ENCODE measurements at regions not wholly inside any gene's neighbourhood (a gene's known extent, or its start where the extent isn't known, plus 50 kb on each side); places are given as distances from the start of the nearest gene placed in this dataset.

DNA sequence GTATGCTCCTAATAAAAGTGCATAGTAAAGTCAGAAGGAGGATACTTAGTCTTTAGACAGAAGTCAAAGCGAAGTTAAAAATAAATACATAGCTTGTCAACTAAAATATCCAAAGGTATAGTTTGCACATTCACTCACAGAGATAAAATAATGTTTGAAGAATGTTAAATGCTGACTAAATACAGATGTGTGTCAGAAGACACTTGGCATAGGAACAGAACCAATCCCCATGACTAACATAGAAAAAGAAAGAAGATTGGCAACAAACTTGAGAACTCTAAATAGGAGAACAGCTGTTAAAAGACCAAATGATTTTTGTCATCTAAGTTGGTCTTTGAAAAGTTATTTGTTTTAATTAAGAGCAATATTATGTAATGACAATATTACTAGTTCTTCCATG lies 1172.1 kb upstream of the RAG2 start:
- no peaks in the 10 kb centered on the region for H3K4me1 ChIP-seq (ENCODE audit: control insufficient read depth, insufficient read depth, low read length, poor library complexity, severe bottlenecking)
- no peak overlapping the region for H3K27ac ChIP-seq (ENCODE audit: low read depth, low read length, severe bottlenecking)
- H3K36me3 ChIP-seq (ENCODE audit: control insufficient read depth, insufficient read depth, low read length) = no peaks in the 10 kb centered on the region
- H3K4me3 ChIP-seq (ENCODE audit: extremely low read depth, insufficient read depth, low read length, poor library complexity, severe bottlenecking) = no peak overlapping the region
- H3K9me3 ChIP-seq (ENCODE audit: control insufficient read depth, low read length) = no peaks in the 10 kb centered on the region
- no CpG with 5 or more reads among the region's 1 CpG for WGBS, 2 experiments (ENCODE audit: insufficient coverage in 2 of 2)

GRCh38 chr11:37762079-37762478 lies 1164.0 kb upstream of the RAG2 start:
- Histone ChIP-seq H3K4me3 (ENCODE audit: extremely low read depth, insufficient read depth, low read length, poor library complexity, severe bottlenecking) (no peak overlapping the region), H3K4me1 (ENCODE audit: control insufficient read depth, insufficient read depth, low read length, poor library complexity, severe bottlenecking) (no peaks in the 10 kb centered on the region), H3K27ac (ENCODE audit: low read depth, low read length, severe bottlenecking) (no peak overlapping the region), H3K36me3 (ENCODE audit: control insufficient read depth, insufficient read depth, low read length) (no peaks in the 10 kb centered on the region), H3K9me3 (ENCODE audit: control insufficient read depth, low read length) (no peaks in the 10 kb centered on the region)
- WGBS, 2 experiments (ENCODE audit: insufficient coverage in 2 of 2) = no CpG with 5 or more reads among the region's 3 CpGs

DNA sequence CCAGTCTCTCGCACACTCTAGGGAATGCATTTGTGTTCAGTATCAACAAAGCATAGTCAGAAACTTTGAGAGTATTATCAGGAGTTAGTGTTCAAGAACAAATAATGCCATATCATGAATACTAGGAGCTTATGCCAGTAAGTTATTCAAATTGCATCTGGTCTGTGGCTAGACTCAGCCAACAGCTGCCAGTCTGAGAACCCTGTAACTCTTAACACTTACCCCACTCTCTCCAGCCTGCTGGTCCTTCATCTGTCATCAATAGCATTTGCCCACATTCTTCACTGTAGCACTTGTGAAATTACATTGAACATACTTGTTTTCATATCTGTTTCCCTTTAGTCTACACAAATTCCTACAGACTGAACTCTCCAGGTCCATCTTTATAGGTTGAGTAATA lies 1157.5 kb upstream of the RAG2 start:
- no peaks in the 10 kb centered on the region for H3K36me3 ChIP-seq (ENCODE audit: control insufficient read depth, insufficient read depth, low read length)
- no peaks in the 10 kb centered on the region for H3K4me1 ChIP-seq (ENCODE audit: control insufficient read depth, insufficient read depth, low read length, poor library complexity, severe bottlenecking)
- no peaks in the 10 kb centered on the region for H3K9me3 ChIP-seq (ENCODE audit: control insufficient read depth, low read length)
- WGBS, 2 experiments (ENCODE audit: insufficient coverage in 2 of 2) = no CpG with 5 or more reads among the region's 1 CpG
- no peak overlapping the region for H3K4me3 ChIP-seq (ENCODE audit: extremely low read depth, insufficient read depth, low read length, poor library complexity, severe bottlenecking)
- H3K27ac ChIP-seq (ENCODE audit: low read depth, low read length, severe bottlenecking) = no peak overlapping the region

DNA sequence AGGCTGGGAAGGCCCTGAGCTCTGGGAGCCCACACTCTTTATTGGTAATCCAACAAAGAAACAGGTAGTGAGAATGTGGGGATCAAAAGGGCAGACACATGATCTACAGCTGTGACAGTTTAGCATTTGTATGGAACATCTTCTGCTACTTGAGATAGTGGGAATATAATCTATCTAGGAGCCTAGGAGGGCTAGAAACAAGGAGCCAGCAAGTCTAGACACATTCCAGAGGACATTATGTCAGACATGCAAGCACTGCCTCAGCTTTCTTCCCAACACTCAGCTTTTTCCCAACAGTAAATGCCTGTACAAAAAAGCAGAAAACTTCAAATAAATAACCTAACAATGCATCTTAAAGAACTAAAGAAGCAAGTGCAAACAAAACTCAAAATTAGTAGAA lies 1150.6 kb upstream of the RAG2 start:
- no peak overlapping the region for H3K4me3 ChIP-seq (ENCODE audit: extremely low read depth, insufficient read depth, low read length, poor library complexity, severe bottlenecking)
- H3K27ac ChIP-seq (ENCODE audit: low read depth, low read length, severe bottlenecking) = no peak overlapping the region
- H3K4me1 ChIP-seq (ENCODE audit: control insufficient read depth, insufficient read depth, low read length, poor library complexity, severe bottlenecking) = no peaks in the 10 kb centered on the region
- peaks cover 10% of the 10 kb centered on the region for H3K9me3 ChIP-seq (ENCODE audit: control insufficient read depth, low read length)
- H3K36me3 ChIP-seq (ENCODE audit: control insufficient read depth, insufficient read depth, low read length) = no peaks in the 10 kb centered on the region

DNA sequence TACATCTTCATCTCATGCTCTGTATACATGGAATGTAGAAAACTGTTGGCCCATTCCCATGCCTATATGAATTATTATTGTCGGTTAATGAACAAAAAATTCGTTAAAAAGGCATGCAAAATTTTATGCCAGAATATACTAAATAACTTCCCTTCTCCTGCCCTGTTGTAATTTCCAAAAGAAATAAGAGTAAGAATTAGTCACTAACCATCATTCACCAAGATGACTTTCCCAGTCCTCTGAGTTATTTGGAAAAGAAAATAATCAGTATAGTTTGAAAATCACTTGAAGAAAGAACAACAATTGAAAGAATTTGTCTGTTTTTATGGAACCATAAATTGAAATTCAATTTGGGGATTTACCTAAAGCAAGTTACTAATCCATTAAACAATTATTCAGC lies 1149.1 kb upstream of the RAG2 start:
- H3K36me3 ChIP-seq (ENCODE audit: control insufficient read depth, insufficient read depth, low read length) = no peaks in the 10 kb centered on the region
- no peaks in the 10 kb centered on the region for H3K4me1 ChIP-seq (ENCODE audit: control insufficient read depth, insufficient read depth, low read length, poor library complexity, severe bottlenecking)
- no peak overlapping the region for H3K4me3 ChIP-seq (ENCODE audit: extremely low read depth, insufficient read depth, low read length, poor library complexity, severe bottlenecking)
- H3K27ac ChIP-seq (ENCODE audit: low read depth, low read length, severe bottlenecking) = no peak overlapping the region
- WGBS, 2 experiments (ENCODE audit: insufficient coverage in 2 of 2) = no CpG with 5 or more reads among the region's 2 CpGs
- peaks cover 10% of the 10 kb centered on the region for H3K9me3 ChIP-seq (ENCODE audit: control insufficient read depth, low read length)

GRCh38 chr11:37727371-37727770 lies 1129.3 kb upstream of the RAG2 start:
- Histone ChIP-seq H3K36me3 (ENCODE audit: control insufficient read depth, insufficient read depth, low read length) (no peaks in the 10 kb centered on the region), H3K9me3 (ENCODE audit: control insufficient read depth, low read length) (no peaks in the 10 kb centered on the region), H3K27ac (ENCODE audit: low read depth, low read length, severe bottlenecking) (no peak overlapping the region), H3K4me3 (ENCODE audit: extremely low read depth, insufficient read depth, low read length, poor library complexity, severe bottlenecking) (no peak overlapping the region), H3K4me1 (ENCODE audit: control insufficient read depth, insufficient read depth, low read length, poor library complexity, severe bottlenecking) (no peaks in the 10 kb centered on the region)
- 100% methylated on average over 1 of the region's 2 CpGs; no CpG with 5 or more reads in 1 of the 2 experiments for WGBS, 2 experiments (ENCODE audit: insufficient coverage in 2 of 2)

DNA sequence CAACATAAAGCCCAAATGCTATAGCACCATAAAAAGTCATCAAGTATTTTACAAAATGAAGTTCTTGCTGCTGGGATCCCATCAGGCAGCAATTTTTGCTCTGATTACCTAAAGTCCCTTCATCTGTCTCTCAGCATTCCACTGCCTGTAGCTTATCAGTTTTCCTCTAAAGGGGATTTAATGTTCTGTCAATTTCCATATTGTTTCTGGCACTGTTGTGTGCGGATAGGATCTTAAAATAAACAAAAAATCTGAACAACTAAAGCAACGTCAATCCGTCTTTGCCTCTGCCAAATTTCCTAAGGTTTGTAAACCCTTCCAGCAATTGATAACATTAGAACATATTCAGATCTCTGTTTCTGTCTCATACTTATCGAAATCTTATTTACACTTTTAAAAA lies 1126.3 kb upstream of the RAG2 start:
- WGBS, 2 experiments (ENCODE audit: insufficient coverage in 2 of 2) = 86 to 100% methylated on average over 2 to 3 of the region's 4 CpGs
- no peaks in the 10 kb centered on the region for H3K9me3 ChIP-seq (ENCODE audit: control insufficient read depth, low read length)
- H3K4me1 ChIP-seq (ENCODE audit: control insufficient read depth, insufficient read depth, low read length, poor library complexity, severe bottlenecking) = no peaks in the 10 kb centered on the region
- no peak overlapping the region for H3K27ac ChIP-seq (ENCODE audit: low read depth, low read length, severe bottlenecking)
- no peaks in the 10 kb centered on the region for H3K36me3 ChIP-seq (ENCODE audit: control insufficient read depth, insufficient read depth, low read length)
- no peak overlapping the region for H3K4me3 ChIP-seq (ENCODE audit: extremely low read depth, insufficient read depth, low read length, poor library complexity, severe bottlenecking)

- Histone ChIP-seq H3K27ac (ENCODE audit: low read depth, low read length, severe bottlenecking) (no peak overlapping the region), H3K36me3 (ENCODE audit: control insufficient read depth, insufficient read depth, low read length) (no peaks in the 10 kb centered on the region), H3K4me1 (ENCODE audit: control insufficient read depth, insufficient read depth, low read length, poor library complexity, severe bottlenecking) (no peaks in the 10 kb centered on the region), H3K9me3 (ENCODE audit: control insufficient read depth, low read length) (no peaks in the 10 kb centered on the region), H3K4me3 (ENCODE audit: extremely low read depth, insufficient read depth, low read length, poor library complexity, severe bottlenecking) (no peak overlapping the region)
- WGBS, 2 experiments (ENCODE audit: insufficient coverage in 2 of 2) = 100% methylated on average over 1 of the region's 2 CpGs
Measured at GRCh38 chr11:37721485-37721884, 1123.4 kb upstream of the RAG2 start.

GRCh38 chr11:37718431-37718999 lies 1120.5 kb upstream of the RAG2 start:
- Histone ChIP-seq H3K4me3 (ENCODE audit: extremely low read depth, insufficient read depth, low read length, poor library complexity, severe bottlenecking) (no peak overlapping the region), H3K4me1 (ENCODE audit: control insufficient read depth, insufficient read depth, low read length, poor library complexity, severe bottlenecking) (no peaks in the 10 kb centered on the region), H3K9me3 (ENCODE audit: control insufficient read depth, low read length) (no peaks in the 10 kb centered on the region), H3K36me3 (ENCODE audit: control insufficient read depth, insufficient read depth, low read length) (no peaks in the 10 kb centered on the region), H3K27ac (ENCODE audit: low read depth, low read length, severe bottlenecking) (no peak overlapping the region)
- 71% methylated on average over 1 of the region's 1 CpG; no CpG with 5 or more reads in 1 of the 2 experiments for WGBS, 2 experiments (ENCODE audit: insufficient coverage in 2 of 2)

DNA sequence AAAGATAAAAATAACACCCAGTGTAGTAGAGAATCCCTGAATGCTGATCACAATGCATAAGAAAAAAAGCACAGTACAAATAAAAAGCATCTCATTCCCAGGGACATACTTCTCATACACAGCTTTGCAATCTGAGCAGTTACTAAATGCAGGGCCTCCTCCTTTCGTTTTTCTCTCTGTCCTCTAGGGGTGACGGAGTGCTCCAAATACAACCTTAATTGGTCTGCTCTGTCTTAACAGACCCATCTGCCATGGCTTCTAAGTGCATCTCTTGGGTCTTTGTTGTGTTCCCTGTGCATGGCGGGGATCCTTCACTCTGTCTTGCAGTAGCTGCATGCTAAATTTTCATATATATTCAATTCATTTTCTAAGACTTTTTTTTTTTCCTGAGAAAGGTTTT lies 1114.2 kb upstream of the RAG2 start:
- Histone ChIP-seq H3K4me1 (ENCODE audit: control insufficient read depth, insufficient read depth, low read length, poor library complexity, severe bottlenecking) (no peaks in the 10 kb centered on the region), H3K9me3 (ENCODE audit: control insufficient read depth, low read length) (no peaks in the 10 kb centered on the region), H3K36me3 (ENCODE audit: control insufficient read depth, insufficient read depth, low read length) (no peaks in the 10 kb centered on the region), H3K4me3 (ENCODE audit: extremely low read depth, insufficient read depth, low read length, poor library complexity, severe bottlenecking) (no peak overlapping the region), H3K27ac (ENCODE audit: low read depth, low read length, severe bottlenecking) (no peak overlapping the region)
- WGBS, 2 experiments (ENCODE audit: insufficient coverage in 2 of 2) = 25 to 53% methylated on average over 2 to 3 of the region's 3 CpGs

DNA sequence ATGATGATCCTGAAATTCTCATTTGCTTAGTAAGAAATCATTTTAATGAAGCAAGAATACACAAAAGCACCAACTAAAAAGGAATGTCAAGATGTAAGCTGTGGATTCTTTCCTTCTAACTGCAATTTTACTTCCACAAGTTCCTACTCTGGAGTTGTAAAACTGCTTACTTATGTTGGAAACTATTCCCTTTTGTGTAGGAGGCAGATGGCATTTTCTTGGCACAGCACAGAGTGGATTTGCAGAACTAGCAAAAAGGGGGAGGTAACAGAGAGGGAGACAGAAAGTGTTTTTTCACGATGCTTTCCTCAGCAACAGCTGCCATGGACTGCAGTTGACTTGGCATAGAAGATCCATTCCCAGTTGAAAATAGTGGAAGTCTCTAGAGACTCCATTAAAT lies 1112.0 kb upstream of the RAG2 start:
- WGBS, 2 experiments (ENCODE audit: insufficient coverage in 2 of 2) = 100% methylated on average over 1 of the region's 1 CpG; no CpG with 5 or more reads in 1 of the 2 experiments

More for the DNA sequence above, 1112.0 kb upstream of the RAG2 start:
- Histone ChIP-seq H3K9me3 (ENCODE audit: control insufficient read depth, low read length) (no peaks in the 10 kb centered on the region), H3K27ac (ENCODE audit: low read depth, low read length, severe bottlenecking) (no peak overlapping the region), H3K4me1 (ENCODE audit: control insufficient read depth, insufficient read depth, low read length, poor library complexity, severe bottlenecking) (no peaks in the 10 kb centered on the region), H3K36me3 (ENCODE audit: control insufficient read depth, insufficient read depth, low read length) (no peaks in the 10 kb centered on the region), H3K4me3 (ENCODE audit: extremely low read depth, insufficient read depth, low read length, poor library complexity, severe bottlenecking) (no peak overlapping the region)
